ENCODE measurements at regions not wholly inside any gene's neighbourhood (a gene's known extent, or its start where the extent isn't known, plus 50 kb on each side); places are given as distances from the start of the nearest gene placed in this dataset.

DNA sequence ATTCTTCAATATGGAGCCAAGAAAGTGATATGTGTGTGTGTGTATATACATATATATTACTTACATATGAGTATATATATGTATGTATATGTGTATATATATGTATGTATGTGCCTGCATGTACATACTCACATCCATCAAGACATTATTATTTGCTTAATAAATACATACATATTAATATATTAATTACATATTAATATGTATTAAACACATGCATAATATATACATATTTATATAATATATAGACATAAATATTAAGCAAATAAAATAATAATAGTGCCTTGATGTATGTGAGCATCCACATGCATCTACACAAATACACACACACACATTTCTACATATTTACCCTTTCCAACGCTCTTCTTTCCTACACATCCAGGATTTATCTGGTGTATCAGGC lies 88.7 kb upstream of the KCNMA1 start:
- TF ChIP-seq, protein P1, sequence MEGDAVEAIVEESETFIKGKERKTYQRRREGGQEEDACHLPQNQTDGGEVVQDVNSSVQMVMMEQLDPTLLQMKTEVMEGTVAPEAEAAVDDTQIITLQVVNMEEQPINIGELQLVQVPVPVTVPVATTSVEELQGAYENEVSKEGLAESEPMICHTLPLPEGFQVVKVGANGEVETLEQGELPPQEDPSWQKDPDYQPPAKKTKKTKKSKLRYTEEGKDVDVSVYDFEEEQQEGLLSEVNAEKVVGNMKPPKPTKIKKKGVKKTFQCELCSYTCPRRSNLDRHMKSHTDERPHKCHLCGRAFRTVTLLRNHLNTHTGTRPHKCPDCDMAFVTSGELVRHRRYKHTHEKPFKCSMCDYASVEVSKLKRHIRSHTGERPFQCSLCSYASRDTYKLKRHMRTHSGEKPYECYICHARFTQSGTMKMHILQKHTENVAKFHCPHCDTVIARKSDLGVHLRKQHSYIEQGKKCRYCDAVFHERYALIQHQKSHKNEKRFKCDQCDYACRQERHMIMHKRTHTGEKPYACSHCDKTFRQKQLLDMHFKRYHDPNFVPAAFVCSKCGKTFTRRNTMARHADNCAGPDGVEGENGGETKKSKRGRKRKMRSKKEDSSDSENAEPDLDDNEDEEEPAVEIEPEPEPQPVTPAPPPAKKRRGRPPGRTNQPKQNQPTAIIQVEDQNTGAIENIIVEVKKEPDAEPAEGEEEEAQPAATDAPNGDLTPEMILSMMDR (IDR thresholded peaks at IDR 0.05), result no peak
- TF ChIP-seq POLR2A (IDR thresholded peaks at IDR 0.05) (no peak), EP300 (IDR thresholded peaks at IDR 0.05) (no peak), POLR2AphosphoS5 (IDR thresholded peaks at IDR 0.05) (no peak)

All from suprapubic skin (tissue), 4 donors.